Panc1 (cell line): ENCODE measurements at regions not wholly inside any gene's neighbourhood (a gene's known extent, or its start where the extent isn't known, plus 50 kb on each side); places are given as distances from the start of the nearest gene placed in this dataset.
"Not testable (repeated sequence)": the region's sequence is repeated elsewhere in the genome, so short reads cannot be mapped to it uniquely, and the experiment has no call there.

Experiments
- ATAC-seq: fragments of 200-7000 bp; cut with Tn5 transposase; 2 replicates; pipeline ENCODE4 v1.9.1; 2020; ENCODE audit warnings: mild to moderate bottlenecking, moderate library complexity
- BruUV-seq: library from RNA; stranded (reverse); fragments of 400-500 nt; replicated peaks from 2 replicates; lab custom pipeline; 2021; lab: Mats Ljungman, UMichigan
- CTCF ChIA-PET: fragments of 300-600 bp; sonication (Branson Sonifier 250); formaldehyde crosslinking; loops from one replicate; lab custom pipeline; 2022; ENCODE audit warnings: antibody characterized with exemption; lab: Charles Lee
- POLR2A ChIA-PET: fragments of 300-600 bp; sonication (Branson Sonifier 250); formaldehyde crosslinking; loops from one replicate; lab custom pipeline; 2022; ENCODE audit warnings: antibody characterized with exemption; lab: Charles Lee
- DNase-seq: peaks from one replicate; pipeline ENCODE4 v3.0.0-alpha.2; 2010; ENCODE audit warnings: low read depth, low spot score
- H3K27ac ChIP-seq: 2 replicates; pipeline ENCODE4 v1.5.1; 2011; ENCODE audit warnings: mild to moderate bottlenecking, low read length, inconsistent platforms
- H3K27me3 ChIP-seq: fragments of 200-500 bp; sonication (Bioruptor generic); 2 replicates; pipeline ENCODE4 v1.6.0; 2014; ENCODE audit warnings: low read length, inconsistent platforms; ENCODE audit not compliant: control insufficient read depth, insufficient read depth
- H3K36me3 ChIP-seq: fragments of 200-500 bp; sonication (Bioruptor generic); 2 replicates; pipeline ENCODE4 v1.5.1; 2014; ENCODE audit warnings: inconsistent platforms, mild to moderate bottlenecking, low read length, moderate library complexity; ENCODE audit not compliant: control insufficient read depth, insufficient read depth
- H3K4me1 ChIP-seq: 2 replicates; pipeline ENCODE4 v1.5.1; 2011; ENCODE audit warnings: inconsistent platforms, mild to moderate bottlenecking, low read length, moderate library complexity; ENCODE audit not compliant: control insufficient read depth, insufficient read depth
- H3K4me3 ChIP-seq, 2 experiments: 2 replicates each; pipeline ENCODE4 v1.5.1; 2011 to 2012; ENCODE audit warnings: low read depth in 2 of 2, low read length in 2 of 2, mild to moderate bottlenecking in 2 of 2, inconsistent platforms in 1 of 2, moderate library complexity in 1 of 2
- H3K9me3 ChIP-seq: fragments of 200-500 bp; sonication (Bioruptor generic); 2 replicates; pipeline ENCODE4 v1.5.1; 2014; ENCODE audit warnings: low read depth, mild to moderate bottlenecking, inconsistent platforms, low read length, moderate library complexity; ENCODE audit not compliant: control insufficient read depth, insufficient read depth
- CTCF ChIP-seq: fragments of 450-650 bp; IDR thresholded peaks from 2 replicates; pipeline ENCODE4 v1.5.1; 2017; ENCODE audit warnings: mild to moderate bottlenecking
- POLR2AphosphoS5 ChIP-seq: IDR thresholded peaks from 2 replicates; pipeline ENCODE4 v1.6.1; 2012; ENCODE audit warnings: mild to moderate bottlenecking, low read depth, low read length, moderate library complexity
- REST ChIP-seq, 2 experiments: IDR thresholded peaks; 2 replicates each; pipeline ENCODE4 v1.6.1; 2011 to 2012; ENCODE audit warnings: low read depth in 2 of 2, control low read depth in 1 of 2, low read length in 1 of 2, mild to moderate bottlenecking in 1 of 2, moderate library complexity in 1 of 2; ENCODE audit not compliant: insufficient read depth in 1 of 2
- SIN3A ChIP-seq: IDR thresholded peaks from 2 replicates; pipeline ENCODE4 v1.6.1; 2012; ENCODE audit warnings: low read depth, mild to moderate bottlenecking, low read length, moderate library complexity, borderline replicate concordance; ENCODE audit not compliant: insufficient read depth
- TCF7L2 ChIP-seq: IDR thresholded peaks from 2 replicates; pipeline ENCODE4 v1.6.1; 2011; ENCODE audit warnings: mild to moderate bottlenecking, low read depth, low read length, inconsistent platforms
- in situ Hi-C: cut with HindIII; loops from 2 replicates; pipeline ENCODE4 v1.10.0; 2016; ENCODE audit warnings: low sequenced_read_pairs, low pct_unique_long_range_greater_than_20kb
- intact Hi-C: fragments of 100-400 bp; cut with micrococcal nuclease; formaldehyde crosslinking; loops from one replicate; pipeline ENCODE4 v1.10.0; 2022; ENCODE audit not compliant: unreplicated experiment

- ATAC-seq (no peak), DNase-seq (no peak)
- TF ChIP-seq TCF7L2 (no peak), REST (IDR thresholded peaks at IDR 0.05; ENCODE audit: insufficient read depth in 1 of 2, low read depth in 2 of 2, low read length in 1 of 2) (no peak), POLR2AphosphoS5 (no peak), SIN3A (no peak), CTCF (no peak)
- H3K27ac ChIP-seq: no peak overlapping the region
- H3K4me3 ChIP-seq: no peak overlapping the region
- no peaks in the 10 kb centered on the region for H3K36me3 ChIP-seq
- no TSS peak for BruUV-seq
- no peaks in the 10 kb centered on the region for H3K4me1 ChIP-seq
- H3K27me3 ChIP-seq: no peaks in the 10 kb centered on the region
- intact Hi-C loops (no loop called here), in situ Hi-C loops (no loop called here)
- H3K9me3 ChIP-seq: no peaks in the 10 kb centered on the region
- POLR2A ChIA-PET: no interaction called here
- CTCF ChIA-PET: no interaction called here
Measured at GRCh38 chr20:12947691-12948090, 61.1 kb upstream of the SPTLC3 start.

- no peaks in the 10 kb centered on the region for H3K9me3 ChIP-seq
- DNase-seq (no peak), ATAC-seq (no peak)
- H3K4me3 ChIP-seq: no peak overlapping the region
- intact Hi-C loops: no loop called here
- ChIA-PET CTCF (no interaction called here), POLR2A (no interaction called here)
- H3K36me3 ChIP-seq: no peaks in the 10 kb centered on the region
- H3K4me1 ChIP-seq: no peaks in the 10 kb centered on the region
- no peak for TF ChIP-seq TCF7L2
- TF ChIP-seq REST (IDR thresholded peaks at IDR 0.05; ENCODE audit: insufficient read depth in 1 of 2, low read depth in 2 of 2, low read length in 1 of 2): no peak
- TF ChIP-seq POLR2AphosphoS5: no peak
- TF ChIP-seq CTCF: no peak
- in situ Hi-C loops: no loop called here
- BruUV-seq: no TSS peak
- H3K27me3 ChIP-seq: no peaks in the 10 kb centered on the region
- H3K27ac ChIP-seq: no peak overlapping the region
Measured at GRCh38 chr20:12949429-12949980, 59.3 kb upstream of the SPTLC3 start.

GRCh38 chr20:12954254-12954653 lies 54.5 kb upstream of the SPTLC3 start:
- H3K27me3 ChIP-seq, BruUV-seq, H3K4me3 ChIP-seq, CTCF ChIA-PET, H3K4me1 ChIP-seq, intact Hi-C loops, H3K36me3 ChIP-seq, in situ Hi-C loops, DNase-seq, H3K27ac ChIP-seq, H3K9me3 ChIP-seq, POLR2A ChIA-PET, ATAC-seq: not testable (repeated sequence)
